ENCODE measurements at regions not wholly inside any gene's neighbourhood (a gene's known extent, or its start where the extent isn't known, plus 50 kb on each side); places are given as distances from the start of the nearest gene placed in this dataset.
"Not testable (repeated sequence)": the region's sequence is repeated elsewhere in the genome, so short reads cannot be mapped to it uniquely, and the experiment has no call there.

- TF ChIP-seq POLR2AphosphoS5, CTCF, POLR2A (IDR thresholded peaks at IDR 0.05): not testable (repeated sequence)
These were observed 836.8 kb downstream of the RAPGEF2 start for GRCh38 chr4:159939681-159940080.

All from gastroesophageal sphincter (tissue), 3 donors.